ENCODE measurements at regions not wholly inside any gene's neighbourhood (a gene's known extent, or its start where the extent isn't known, plus 50 kb on each side); places are given as distances from the start of the nearest gene placed in this dataset.
"Not testable (repeated sequence)": the region's sequence is repeated elsewhere in the genome, so short reads cannot be mapped to it uniquely, and the experiment has no call there.

- TF ChIP-seq GLI2 (tag by site-specific recombination; IDR thresholded peaks at IDR 0.05; ENCODE audit: borderline replicate concordance, low read depth); ZNF266 (tag by site-specific recombination; IDR thresholded peaks at IDR 0.05; ENCODE audit: low read depth); ZNF146 (tag by site-specific recombination; IDR thresholded peaks at IDR 0.05); REST (tag by site-specific recombination; IDR thresholded peaks at IDR 0.05); ZNF416 (tag by site-specific recombination; IDR thresholded peaks at IDR 0.05); CTCF (tag by site-specific recombination; IDR thresholded peaks at IDR 0.05); ZSCAN18 (tag by site-specific recombination; IDR thresholded peaks at IDR 0.05); ZBTB49 (tag by site-specific recombination; IDR thresholded peaks at IDR 0.05; ENCODE audit: low read depth); ZNF221 (tag by site-specific recombination; IDR thresholded peaks at IDR 0.05; ENCODE audit: borderline replicate concordance); ZNF791 (tag by site-specific recombination; IDR thresholded peaks at IDR 0.05); SCRT1 (tag by site-specific recombination; IDR thresholded peaks at IDR 0.05; ENCODE audit: borderline replicate concordance): not testable (repeated sequence)
Measured at GRCh38 chr10:71088578-71088977, 123.8 kb upstream of the UNC5B start.

Measured in HEK293 (cell line).